Keratinocyte (primary cell): ENCODE measurements at regions not wholly inside any gene's neighbourhood (a gene's known extent, or its start where the extent isn't known, plus 50 kb on each side); places are given as distances from the start of the nearest gene placed in this dataset.

Experiments
- DNase-seq: peaks from one replicate; pipeline ENCODE4 v3.0.0-alpha.2; 2011; ENCODE audit warnings: low read depth, missing footprints, low spot score
- FAIRE-seq: peaks from 2 replicates; lab custom pipeline; 2011; peaks lifted over from hg19 to GRCh38; lab: Jason Lieb, UNC
- H2AFZ ChIP-seq: 2 replicates; pipeline ENCODE4 v1.6.0; 2012; ENCODE audit warnings: low read length, control low read depth, inconsistent platforms; ENCODE audit not compliant: control insufficient read depth
- H3K27ac ChIP-seq: 2 replicates; pipeline ENCODE4 v1.5.1; 2011; ENCODE audit warnings: low read length; ENCODE audit not compliant: control insufficient read depth, insufficient read depth
- H3K27me3 ChIP-seq: 3 replicates; pipeline ENCODE4 v1.6.0; 2011; ENCODE audit warnings: low read length; ENCODE audit not compliant: control insufficient read depth, insufficient read depth; ENCODE audit errors: extremely low read depth
- H3K36me3 ChIP-seq, 2 experiments: 2 replicates in 1 of 2; 3 replicates in 1 of 2; pipeline ENCODE4 v1.5.1; 2011; ENCODE audit warnings: low read length in 2 of 2, mild to moderate bottlenecking in 1 of 2; ENCODE audit not compliant: control insufficient read depth in 2 of 2, insufficient read depth in 2 of 2; ENCODE audit errors: extremely low read depth in 1 of 2
- H3K4me1 ChIP-seq: 3 replicates; pipeline ENCODE4 v1.5.1; 2011; ENCODE audit warnings: low read length; ENCODE audit not compliant: control insufficient read depth, insufficient read depth; ENCODE audit errors: extremely low read depth
- H3K4me2 ChIP-seq: 3 replicates; pipeline ENCODE4 v1.6.0; 2011; ENCODE audit warnings: low read depth, low read length; ENCODE audit not compliant: control insufficient read depth, insufficient read depth; ENCODE audit errors: extremely low read depth
- H3K4me3 ChIP-seq, 3 experiments: fragments of 200-600 bp in 1 of 3; sonication (generic) in 1 of 3; 2 replicates in 2 of 3; 3 replicates in 1 of 3; pipeline ENCODE4 v1.5.1; 2011 to 2016; ENCODE audit warnings: low read length in 3 of 3, mild to moderate bottlenecking in 3 of 3, control low read depth in 2 of 3, inconsistent platforms in 1 of 3, low read depth in 1 of 3, mixed read lengths in 1 of 3, mixed run types in 1 of 3, moderate library complexity in 1 of 3; ENCODE audit not compliant: control insufficient read depth in 2 of 3, insufficient read depth in 2 of 3; ENCODE audit errors: extremely low read depth in 1 of 3
- H3K79me2 ChIP-seq: 2 replicates; pipeline ENCODE4 v1.6.0; 2012; ENCODE audit warnings: low read length; ENCODE audit not compliant: control insufficient read depth, insufficient read depth
- H3K9ac ChIP-seq: 3 replicates; pipeline ENCODE4 v1.6.0; 2011; ENCODE audit warnings: low read length; ENCODE audit not compliant: control insufficient read depth, insufficient read depth; ENCODE audit errors: extremely low read depth
- H3K9me1 ChIP-seq: 3 replicates; pipeline ENCODE4 v1.6.0; 2011; ENCODE audit warnings: low read length; ENCODE audit not compliant: control insufficient read depth, insufficient read depth; ENCODE audit errors: extremely low read depth
- H3K9me3 ChIP-seq: 2 replicates; pipeline ENCODE4 v1.5.1; 2012; ENCODE audit warnings: low read depth, low read length; ENCODE audit not compliant: control insufficient read depth
- H4K20me1 ChIP-seq: 3 replicates; pipeline ENCODE4 v1.6.0; 2011; ENCODE audit warnings: low read length; ENCODE audit not compliant: control insufficient read depth, insufficient read depth; ENCODE audit errors: extremely low read depth
- CTCF ChIP-seq, 3 experiments: IDR thresholded peaks in 1 of 3; conservative IDR thresholded peaks in 1 of 3; optimal IDR thresholded peaks in 1 of 3; 2 replicates in 2 of 3; 3 replicates in 1 of 3; pipeline versions ENCODE3 to v1.5.1; 2011; ENCODE audit warnings: low read length in 3 of 3, mild to moderate bottlenecking in 3 of 3, moderate library complexity in 2 of 3, control low read depth in 1 of 3, inconsistent platforms in 1 of 3; ENCODE audit not compliant: insufficient read depth in 2 of 3; ENCODE audit errors: extremely low read depth in 1 of 3
- EZH2 ChIP-seq: IDR thresholded peaks from one replicate; pipeline ENCODE4 v1.6.1; 2012; ENCODE audit warnings: inconsistent platforms, mild to moderate bottlenecking, low read length, moderate library complexity
- dilution Hi-C: fragments of 300-500 bp; cut with MboI; formaldehyde crosslinking; loops from one replicate; pipeline ENCODE4 v1.7.0; 2020; ENCODE audit warnings: low sequenced_read_pairs; ENCODE audit not compliant: extremely low pct_ligation_motif_present

- no peaks in the 10 kb centered on the region for H4K20me1 ChIP-seq
- dilution Hi-C loops = no loop called here
Measured at GRCh38 chr21:15274701-15275485, 210.1 kb upstream of the NRIP1 start.

GRCh38 chr21:15275615-15276235 lies 210.9 kb upstream of the NRIP1 start:
- Histone ChIP-seq H3K9me3 (no peaks in the 10 kb centered on the region), H3K4me1 (peaks cover 6% of the 10 kb centered on the region), H3K4me3 (no peak overlapping the region), H2AFZ (no peak overlapping the region), H3K9ac (no peak overlapping the region), H3K4me2 (no peak overlapping the region), H3K9me1 (no peaks in the 10 kb centered on the region), H3K79me2 (no peaks in the 10 kb centered on the region), H3K27ac (no peak overlapping the region), H3K27me3 (no peaks in the 10 kb centered on the region), H4K20me1 (no peaks in the 10 kb centered on the region), H3K36me3 (no peaks in the 10 kb centered on the region)
- dilution Hi-C loops = no loop called here
- TF ChIP-seq EZH2 (no peak), CTCF (optimal IDR thresholded peaks at IDR 0.05 in 1 of 3, IDR thresholded peaks at IDR 0.05 in 1 of 3, conservative IDR thresholded peaks at IDR 0.05 in 1 of 3; ENCODE audit: extremely low read depth in 1 of 3, insufficient read depth in 2 of 3, low read length in 3 of 3) (no peak)
- FAIRE-seq (no peak), DNase-seq (no peak)

More at GRCh38 chr21:15274701-15275485, 210.1 kb upstream of the NRIP1 start:
- H3K4me1 ChIP-seq = peaks cover 6% of the 10 kb centered on the region
- H3K9me3 ChIP-seq = no peaks in the 10 kb centered on the region
- no peak overlapping the region for H3K4me3 ChIP-seq
- no peak for DNase-seq
- H2AFZ ChIP-seq = no peak overlapping the region
- no peaks in the 10 kb centered on the region for H3K36me3 ChIP-seq
- H3K27me3 ChIP-seq = no peaks in the 10 kb centered on the region
- no peak for FAIRE-seq
- TF ChIP-seq EZH2 (no peak), CTCF (optimal IDR thresholded peaks at IDR 0.05 in 1 of 3, IDR thresholded peaks at IDR 0.05 in 1 of 3, conservative IDR thresholded peaks at IDR 0.05 in 1 of 3; ENCODE audit: extremely low read depth in 1 of 3, insufficient read depth in 2 of 3, low read length in 3 of 3) (no peak)
- no peaks in the 10 kb centered on the region for H3K9me1 ChIP-seq
- no peak overlapping the region for H3K27ac ChIP-seq
- no peaks in the 10 kb centered on the region for H3K79me2 ChIP-seq
- no peak overlapping the region for H3K9ac ChIP-seq
- no peak overlapping the region for H3K4me2 ChIP-seq
